Mesodermal cell (in vitro differentiated cells): ENCODE measurements at regions not wholly inside any gene's neighbourhood (a gene's known extent, or its start where the extent isn't known, plus 50 kb on each side); places are given as distances from the start of the nearest gene placed in this dataset.

Experiments
- H3K27ac ChIP-seq: 2 replicates; pipeline ENCODE4 v1.7.0; 2013; ENCODE audit warnings: mild to moderate bottlenecking, low read depth, low read length, moderate library complexity; ENCODE audit not compliant: severe bottlenecking
- H3K36me3 ChIP-seq: 2 replicates; pipeline ENCODE4 v1.7.1; 2013; ENCODE audit warnings: mild to moderate bottlenecking, low read length, moderate library complexity; ENCODE audit not compliant: control insufficient read depth, insufficient read depth
- H3K4me1 ChIP-seq: one replicate; pipeline ENCODE4 v1.7.1; 2013; ENCODE audit warnings: mild to moderate bottlenecking, low read length; ENCODE audit not compliant: insufficient read depth, control insufficient read depth, poor library complexity, severe bottlenecking
- H3K4me3 ChIP-seq: 2 replicates; pipeline ENCODE4 v1.7.0; 2013; ENCODE audit warnings: low read length, control low read depth, mild to moderate bottlenecking; ENCODE audit not compliant: insufficient read depth, poor library complexity, severe bottlenecking; ENCODE audit errors: extremely low read depth
- H3K9me3 ChIP-seq: 2 replicates; pipeline ENCODE4 v1.7.1; 2013; ENCODE audit warnings: mild to moderate bottlenecking, low read length, moderate library complexity; ENCODE audit not compliant: control insufficient read depth
- WGBS, 2 experiments: methylation state at CpG; one replicate each; pipeline ENCODE4 v1.1.5; 2013; ENCODE audit warnings: missing lambda C conversion rate in 2 of 2; ENCODE audit not compliant: insufficient coverage in 2 of 2; 5-methylcytosine and 5-hydroxymethylcytosine counted together

DNA sequence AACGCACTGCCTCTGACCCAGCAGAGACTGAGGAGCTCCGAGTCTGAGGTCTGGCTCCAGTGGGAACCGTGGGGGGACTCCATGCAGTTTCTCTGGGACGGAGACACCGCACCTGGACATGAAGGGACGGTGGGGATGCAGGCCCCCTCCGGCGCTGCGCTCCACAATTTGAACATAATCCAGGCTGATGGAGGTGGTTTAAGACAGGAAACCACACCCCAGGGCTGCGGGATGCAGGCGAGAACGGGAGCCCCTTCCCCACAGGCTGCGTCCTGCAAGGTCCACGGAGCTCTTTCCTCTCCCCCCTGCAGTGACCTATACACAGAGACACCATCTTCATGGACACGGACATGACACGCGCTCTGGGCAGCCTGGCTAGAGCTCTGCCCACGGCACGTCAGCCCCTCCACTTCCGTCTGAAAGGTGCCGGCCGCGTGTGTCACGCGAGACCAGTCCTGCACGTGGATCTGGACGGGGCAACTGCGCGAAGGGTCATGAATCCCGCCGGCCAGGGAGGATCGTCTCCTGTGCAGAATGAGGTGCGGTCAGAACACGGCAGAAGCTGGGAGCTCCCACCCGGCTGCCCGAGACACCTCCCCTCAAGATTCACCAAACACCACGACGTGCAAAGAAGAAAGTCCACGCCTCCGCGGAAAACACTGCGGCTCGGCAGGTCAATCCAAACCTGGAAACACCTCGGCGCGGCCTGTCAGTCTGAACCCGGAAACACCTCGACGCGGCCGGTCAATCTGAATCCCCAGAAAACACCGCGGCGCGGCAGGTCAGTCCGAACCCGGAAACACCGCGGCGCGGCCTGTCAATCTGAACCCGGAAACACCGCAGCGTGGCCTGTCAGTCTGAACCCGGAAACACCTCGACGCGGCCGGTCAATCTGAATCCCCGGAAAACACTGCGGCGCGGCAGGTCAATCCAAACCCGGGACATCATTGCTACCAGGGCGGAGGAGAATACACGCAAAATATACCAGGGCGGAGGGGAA lies 212.4 kb downstream of the BRD1 start:
- no peak overlapping the region for H3K27ac ChIP-seq
- no peak overlapping the region for H3K4me3 ChIP-seq
- WGBS, 2 experiments: 92 to 94% methylated on average over 73 to 76 of the region's 77 CpGs

DNA sequence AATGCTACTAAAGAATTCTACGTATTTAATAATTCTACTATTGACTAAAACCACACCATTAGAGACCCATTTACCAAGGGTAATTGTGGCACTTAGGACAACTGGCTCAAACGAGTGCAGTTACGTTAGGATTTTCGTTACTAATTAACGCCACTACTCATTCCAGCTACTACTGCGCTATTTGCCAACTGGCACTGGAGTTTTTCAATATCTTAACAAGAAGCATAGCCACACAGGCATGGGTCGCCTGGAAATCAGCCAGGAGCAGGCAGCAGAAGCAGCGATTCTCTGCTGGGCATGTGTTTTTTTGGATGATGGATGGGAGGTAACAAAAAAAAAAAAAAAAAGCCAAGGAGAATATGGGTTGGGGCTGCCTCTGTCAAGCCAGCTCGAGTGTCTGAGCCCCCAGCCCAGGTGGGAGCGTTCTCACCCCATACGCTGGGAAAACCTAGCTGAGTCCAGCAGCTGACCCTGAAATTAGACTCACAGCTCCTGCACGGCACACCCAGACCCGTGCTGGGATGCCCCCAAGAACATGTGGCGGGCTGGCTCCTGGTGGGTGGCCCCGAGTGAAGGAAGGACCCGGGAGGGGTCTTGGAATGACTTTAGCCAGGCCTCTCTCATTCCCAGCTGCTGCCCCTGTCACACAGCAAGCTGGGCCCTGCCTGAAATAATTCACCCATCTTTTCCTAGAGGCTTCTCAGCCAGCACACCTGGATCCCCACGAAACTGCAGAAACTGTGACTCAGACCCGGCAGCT lies 214.0 kb downstream of the BRD1 start:
- Histone ChIP-seq H3K27ac (no peak overlapping the region), H3K9me3 (no peaks in the 10 kb centered on the region), H3K36me3 (no peaks in the 10 kb centered on the region), H3K4me3 (no peak overlapping the region), H3K4me1 (no peaks in the 10 kb centered on the region)
- 86 to 90% methylated on average over 14 to 15 of the region's 18 CpGs for WGBS, 2 experiments

More for the DNA sequence above, 212.4 kb downstream of the BRD1 start:
- Histone ChIP-seq H3K9me3 (no peaks in the 10 kb centered on the region), H3K4me1 (no peaks in the 10 kb centered on the region), H3K36me3 (no peaks in the 10 kb centered on the region)

DNA sequence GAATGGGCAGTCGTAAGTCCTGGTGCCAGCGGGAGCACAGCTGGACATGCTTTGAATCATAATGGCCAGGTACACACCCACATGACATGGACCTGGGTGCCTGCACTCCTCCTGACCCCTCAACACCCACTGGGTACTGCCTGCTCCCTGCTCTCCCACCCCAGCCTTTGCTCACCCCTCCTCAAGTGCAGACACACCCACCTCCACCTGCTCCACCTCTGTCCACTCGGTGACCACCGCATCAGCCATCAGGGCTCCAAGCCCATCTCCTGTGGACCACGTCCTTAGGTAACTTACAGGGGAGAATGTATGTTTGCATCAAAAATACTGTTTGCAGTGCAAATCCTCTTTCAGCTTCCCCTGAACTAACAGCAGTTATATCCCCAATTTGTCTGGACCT lies 214.6 kb downstream of the BRD1 start:
- H3K4me1 ChIP-seq: no peaks in the 10 kb centered on the region

DNA sequence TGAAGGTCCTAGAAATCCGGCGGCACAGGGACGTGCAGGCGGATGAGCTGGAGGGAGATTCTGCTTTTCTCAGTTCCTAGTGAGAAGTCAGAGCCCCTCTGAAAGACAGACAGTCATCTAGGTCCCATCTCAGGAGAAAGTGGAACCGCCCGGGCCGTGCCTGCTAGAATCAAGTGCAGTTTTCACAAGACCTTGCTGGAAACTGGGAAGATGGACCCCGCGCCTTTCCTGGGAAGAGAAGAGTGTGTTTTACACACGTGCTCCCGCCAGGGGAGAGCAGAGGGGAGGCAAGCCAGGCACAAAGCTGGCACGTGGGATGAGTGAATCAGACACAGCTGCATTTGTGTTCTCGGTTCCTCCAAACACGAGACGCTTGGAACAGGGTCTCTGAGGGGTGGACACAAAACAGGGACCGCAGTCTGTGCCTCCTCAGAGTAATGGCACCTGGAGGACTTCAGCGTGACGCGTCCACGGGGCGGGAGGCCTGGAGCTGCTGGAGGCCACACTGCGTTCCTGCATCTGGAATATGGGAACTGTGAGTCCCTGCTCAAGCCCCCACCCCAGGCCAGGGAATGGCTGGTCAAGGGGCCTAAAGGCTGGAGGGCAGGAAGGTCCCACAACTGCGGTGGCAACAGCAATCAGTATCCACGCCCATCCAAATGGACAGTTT lies 218.3 kb downstream of the BRD1 start:
- no peaks in the 10 kb centered on the region for H3K4me1 ChIP-seq
- H3K4me3 ChIP-seq: no peak overlapping the region
- WGBS, 2 experiments: 93% methylated on average over 22 to 23 of the region's 24 CpGs
- peaks cover 5% of the 10 kb centered on the region for H3K9me3 ChIP-seq
- no peak overlapping the region for H3K27ac ChIP-seq
- no peaks in the 10 kb centered on the region for H3K36me3 ChIP-seq

More for the DNA sequence above, 214.6 kb downstream of the BRD1 start:
- WGBS, 2 experiments: 85 to 91% methylated on average over 2 of the region's 5 CpGs
- Histone ChIP-seq H3K4me3 (no peak overlapping the region), H3K27ac (no peak overlapping the region), H3K9me3 (no peaks in the 10 kb centered on the region), H3K36me3 (no peaks in the 10 kb centered on the region)

DNA sequence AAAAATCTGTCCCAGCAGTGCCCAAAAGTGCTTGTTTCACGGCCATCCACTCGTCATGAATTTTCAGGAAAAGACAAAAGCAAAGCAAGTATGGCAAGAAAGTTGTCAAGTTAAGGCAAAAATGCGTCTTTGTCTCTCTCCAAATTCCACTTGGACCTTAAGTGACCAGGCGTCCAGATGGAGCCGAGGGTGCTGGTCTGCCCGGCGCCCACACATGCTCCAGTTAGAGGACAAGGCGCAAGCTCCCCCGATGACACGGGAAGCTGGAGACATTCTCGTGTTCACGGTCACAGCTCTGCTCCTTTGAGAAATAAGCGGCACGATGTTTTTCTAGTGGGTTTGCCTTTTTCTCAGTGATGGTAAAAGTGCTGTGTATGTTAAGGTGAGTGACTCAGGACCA lies 219.0 kb downstream of the BRD1 start:
- peaks cover 5% of the 10 kb centered on the region for H3K9me3 ChIP-seq
- H3K4me1 ChIP-seq: no peaks in the 10 kb centered on the region
- no peak overlapping the region for H3K27ac ChIP-seq
- WGBS, 2 experiments: 90 to 92% methylated on average over 14 of the region's 14 CpGs
- H3K4me3 ChIP-seq: no peak overlapping the region
- H3K36me3 ChIP-seq: no peaks in the 10 kb centered on the region

DNA sequence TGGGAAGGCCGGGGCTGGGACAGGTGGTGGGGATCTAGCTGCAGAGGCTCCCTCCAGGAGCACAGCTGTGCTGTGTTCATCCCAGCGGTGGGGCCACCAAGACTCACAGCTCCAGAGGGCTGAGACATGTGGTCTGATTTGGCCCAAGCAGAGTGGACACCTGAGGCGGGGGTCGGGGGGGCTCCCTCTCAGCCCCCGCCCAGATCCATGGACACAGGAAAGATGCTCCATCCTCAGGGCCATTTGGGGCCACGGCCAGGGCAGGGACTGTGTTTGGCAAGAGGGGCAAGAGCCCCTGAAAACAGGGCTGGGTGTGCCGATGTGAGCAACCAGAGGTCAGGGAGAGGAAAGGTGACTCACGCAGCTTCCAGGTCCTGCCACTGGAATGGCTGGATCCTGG lies 219.4 kb downstream of the BRD1 start:
- Histone ChIP-seq H3K36me3 (no peaks in the 10 kb centered on the region), H3K27ac (no peak overlapping the region), H3K4me1 (no peaks in the 10 kb centered on the region), H3K9me3 (peaks cover 5% of the 10 kb centered on the region), H3K4me3 (no peak overlapping the region)
- 95 to 97% methylated on average over 7 of the region's 8 CpGs for WGBS, 2 experiments

DNA sequence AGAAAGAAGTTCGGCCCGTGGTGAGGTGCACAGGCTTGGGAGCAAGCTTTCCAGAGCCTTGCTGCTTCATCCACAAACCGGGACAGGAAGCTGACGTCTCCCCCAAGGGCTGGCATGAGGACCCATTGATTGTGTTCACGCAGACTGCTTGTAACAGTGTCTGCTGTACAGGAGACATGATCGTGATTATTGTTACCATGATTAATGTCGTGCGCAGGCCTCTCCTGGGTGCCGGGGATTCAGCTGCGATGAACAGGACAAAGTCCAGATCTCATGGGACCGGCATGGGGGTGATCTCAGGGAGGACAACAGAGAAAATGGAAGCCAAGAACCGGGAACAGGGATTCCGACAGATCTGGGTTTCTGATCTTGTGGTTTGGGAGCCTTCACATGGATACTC lies 219.9 kb downstream of the BRD1 start:
- WGBS, 2 experiments: 93% methylated on average over 13 of the region's 13 CpGs
- H3K4me1 ChIP-seq: no peaks in the 10 kb centered on the region
- H3K27ac ChIP-seq: no peak overlapping the region
- no peak overlapping the region for H3K4me3 ChIP-seq
- H3K36me3 ChIP-seq: no peaks in the 10 kb centered on the region
- peaks cover 5% of the 10 kb centered on the region for H3K9me3 ChIP-seq

DNA sequence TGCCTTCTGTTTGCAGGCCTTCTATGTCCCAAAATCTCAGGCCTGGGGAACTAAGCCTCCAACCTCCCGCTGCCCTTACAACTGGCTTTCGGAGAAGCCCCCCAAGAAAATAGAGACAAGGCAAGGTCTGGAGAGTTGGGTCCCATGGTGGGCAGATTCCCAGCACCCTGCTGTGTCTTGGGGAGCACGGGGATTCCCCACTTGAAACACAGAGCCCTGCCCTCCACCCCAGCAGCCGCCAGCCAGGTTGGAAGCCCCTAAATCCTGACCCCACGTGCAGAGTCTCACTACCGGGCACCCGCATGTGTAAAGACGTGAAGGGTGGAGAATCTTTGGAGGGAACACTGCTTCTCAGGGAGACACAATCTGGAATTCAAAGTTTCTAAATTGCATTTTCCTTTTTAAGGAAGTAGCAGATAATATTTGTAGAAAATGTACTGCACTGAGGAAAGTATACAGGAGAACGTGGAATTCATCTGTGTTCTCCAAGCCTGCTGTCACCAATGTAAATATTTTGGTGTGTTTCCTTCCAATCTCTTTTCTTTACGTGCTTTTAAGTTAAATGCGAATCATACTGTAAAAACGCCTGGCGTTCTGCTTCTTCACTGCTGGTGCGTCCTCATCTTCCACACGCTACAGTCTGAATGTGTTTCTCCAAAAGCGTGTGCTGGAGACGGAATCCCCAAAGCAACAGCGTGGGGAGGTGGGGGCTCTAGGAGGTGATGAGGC lies 220.9 kb downstream of the BRD1 start:
- Histone ChIP-seq H3K4me1 (no peaks in the 10 kb centered on the region), H3K4me3 (no peak overlapping the region), H3K27ac (no peak overlapping the region), H3K9me3 (peaks cover 5% of the 10 kb centered on the region), H3K36me3 (no peaks in the 10 kb centered on the region)
- 96% methylated on average over 16 to 17 of the region's 18 CpGs for WGBS, 2 experiments

DNA sequence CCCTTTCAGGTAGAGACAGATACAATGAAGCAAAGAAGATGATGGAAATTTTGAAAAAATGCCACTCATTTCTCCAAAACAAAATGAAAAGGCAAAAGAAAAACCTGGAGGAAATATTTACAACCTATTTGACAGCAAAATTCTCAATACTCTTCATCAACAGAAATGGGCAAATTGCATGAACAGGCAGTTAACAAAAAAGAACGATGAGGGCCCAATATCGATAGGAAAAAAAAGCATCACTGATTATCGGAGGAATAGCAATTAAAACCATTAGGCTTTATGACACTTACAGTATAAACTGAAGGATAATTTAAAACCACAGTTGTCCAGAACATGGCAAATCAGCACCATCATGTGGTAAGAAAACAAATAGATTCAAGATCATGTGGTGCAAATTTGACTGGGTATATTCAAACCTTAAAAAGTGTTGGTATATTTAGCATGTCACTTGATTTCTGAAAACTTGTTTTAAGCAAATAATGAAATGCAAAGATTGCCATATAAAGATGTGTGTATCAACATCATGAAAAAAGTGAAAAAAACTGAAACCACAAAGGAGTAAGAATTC lies 222.9 kb downstream of the BRD1 start:
- H3K4me3 ChIP-seq: no peak overlapping the region
- 86 to 90% methylated on average over 1 to 2 of the region's 3 CpGs for WGBS, 2 experiments
- H3K9me3 ChIP-seq: peaks cover 5% of the 10 kb centered on the region
- no peaks in the 10 kb centered on the region for H3K36me3 ChIP-seq
- H3K4me1 ChIP-seq: no peaks in the 10 kb centered on the region
- H3K27ac ChIP-seq: no peak overlapping the region

DNA sequence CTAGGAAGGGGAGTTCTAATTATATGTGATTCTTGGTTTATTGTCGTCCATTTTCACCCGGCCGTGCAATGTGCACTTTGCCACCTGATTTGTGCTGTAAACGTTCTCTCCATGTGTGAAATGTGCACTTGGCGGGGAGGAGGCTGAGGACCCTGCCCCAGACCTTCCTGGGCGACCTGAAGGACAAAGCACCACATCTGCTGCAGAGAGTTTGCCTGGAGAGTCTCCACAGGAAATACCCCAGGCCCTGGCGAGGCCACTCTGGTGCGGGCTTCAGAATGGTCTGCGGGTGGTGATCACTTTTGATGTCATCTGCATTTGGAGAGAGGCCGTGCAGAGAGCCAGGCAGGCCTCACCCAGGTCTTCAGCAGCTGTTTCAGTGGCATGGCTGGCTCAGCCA lies 224.7 kb downstream of the BRD1 start:
- 87 to 88% methylated on average over 9 to 10 of the region's 10 CpGs for WGBS, 2 experiments
- H3K36me3 ChIP-seq: no peaks in the 10 kb centered on the region
- H3K4me3 ChIP-seq: no peak overlapping the region
- H3K9me3 ChIP-seq: peaks cover 5% of the 10 kb centered on the region
- H3K4me1 ChIP-seq: no peaks in the 10 kb centered on the region
- H3K27ac ChIP-seq: no peak overlapping the region
